Trophoblast cell (in vitro differentiated cells and primary cell): ENCODE measurements at regions not wholly inside any gene's neighbourhood (a gene's known extent, or its start where the extent isn't known, plus 50 kb on each side); places are given as distances from the start of the nearest gene placed in this dataset.

Experiments
- DNase-seq, 2 donors: peaks; one replicate each; pipeline ENCODE4 v3.0.0-alpha.2; 2016
- H2AFZ ChIP-seq: 2 replicates; pipeline ENCODE4 v1.6.1; 2013; ENCODE audit warnings: low read length, moderate library complexity, mild to moderate bottlenecking; ENCODE audit not compliant: insufficient read depth, poor library complexity
- H2AK5ac ChIP-seq: 2 replicates; pipeline ENCODE4 v1.6.1; 2013; ENCODE audit warnings: mild to moderate bottlenecking, low read length
- H2BK120ac ChIP-seq: 2 replicates; pipeline ENCODE4 v1.6.1; 2013; ENCODE audit warnings: low read length, mild to moderate bottlenecking, moderate library complexity; ENCODE audit not compliant: insufficient read depth, poor library complexity
- H2BK12ac ChIP-seq: 2 replicates; pipeline ENCODE4 v1.6.1; 2013; ENCODE audit warnings: mild to moderate bottlenecking, low read length, moderate library complexity
- H2BK5ac ChIP-seq: 2 replicates; pipeline ENCODE4 v1.6.1; 2013; ENCODE audit warnings: low read length, low read depth, moderate library complexity, mild to moderate bottlenecking; ENCODE audit not compliant: poor library complexity
- H3K14ac ChIP-seq: 2 replicates; pipeline ENCODE4 v1.6.1; 2013; ENCODE audit warnings: mild to moderate bottlenecking, low read length
- H3K18ac ChIP-seq: 2 replicates; pipeline ENCODE4 v1.6.1; 2013; ENCODE audit warnings: mild to moderate bottlenecking, low read length
- H3K23ac ChIP-seq: 2 replicates; pipeline ENCODE4 v1.6.1; 2013; ENCODE audit warnings: low read length
- H3K27ac ChIP-seq: 2 replicates; pipeline ENCODE4 v1.5.1; 2013; ENCODE audit warnings: low read depth, mild to moderate bottlenecking, inconsistent platforms, low read length, moderate library complexity
- H3K27me3 ChIP-seq: 2 replicates; pipeline ENCODE4 v1.6.1; 2013; ENCODE audit warnings: inconsistent platforms, mild to moderate bottlenecking, low read length, moderate library complexity; ENCODE audit not compliant: insufficient read depth
- H3K36me3 ChIP-seq, 2 experiments: 1 replicate in 1 of 2; 2 replicates in 1 of 2; pipeline ENCODE4 v1.6.1; 2013; ENCODE audit warnings: low read length in 2 of 2, mild to moderate bottlenecking in 2 of 2, moderate library complexity in 1 of 2; ENCODE audit not compliant: insufficient read depth in 2 of 2, control insufficient read depth in 1 of 2
- H3K4ac ChIP-seq: 2 replicates; pipeline ENCODE4 v1.6.1; 2013; ENCODE audit warnings: low read depth, mild to moderate bottlenecking, low read length, moderate library complexity
- H3K4me1 ChIP-seq, 2 experiments: 1 replicate in 1 of 2; 2 replicates in 1 of 2; pipeline ENCODE4 v1.6.1; 2013; ENCODE audit warnings: low read length in 2 of 2, mild to moderate bottlenecking in 2 of 2, moderate library complexity in 1 of 2; ENCODE audit not compliant: insufficient read depth in 2 of 2, control insufficient read depth in 1 of 2
- H3K4me2 ChIP-seq: 2 replicates; pipeline ENCODE4 v1.6.1; 2013; ENCODE audit warnings: inconsistent platforms, mild to moderate bottlenecking, low read length, moderate library complexity
- H3K4me3 ChIP-seq: 2 replicates; pipeline ENCODE4 v1.5.1; 2013; ENCODE audit warnings: mild to moderate bottlenecking, low read depth, low read length, inconsistent platforms
- H3K79me1 ChIP-seq: one replicate; pipeline ENCODE4 v1.6.1; 2013; ENCODE audit warnings: low read length
- H3K79me2 ChIP-seq: 2 replicates; pipeline ENCODE4 v1.6.1; 2013; ENCODE audit warnings: low read length, mild to moderate bottlenecking; ENCODE audit not compliant: control insufficient read depth, insufficient read depth, poor library complexity
- H3K9ac ChIP-seq: 2 replicates; pipeline ENCODE4 v1.6.1; 2013; ENCODE audit warnings: mild to moderate bottlenecking, low read length
- H3K9me3 ChIP-seq: 2 replicates; pipeline ENCODE4 v1.6.1; 2013; ENCODE audit warnings: low read depth, mild to moderate bottlenecking, control low read depth, inconsistent platforms, low read length; ENCODE audit not compliant: insufficient read depth
- H4K12ac ChIP-seq: 2 replicates; pipeline ENCODE4 v1.6.1; 2013; ENCODE audit warnings: low read depth, mild to moderate bottlenecking, low read length, moderate library complexity
- H4K8ac ChIP-seq: 2 replicates; pipeline ENCODE4 v1.6.1; 2013; ENCODE audit warnings: low read depth, mild to moderate bottlenecking, low read length, moderate library complexity
- H4K91ac ChIP-seq: one replicate; pipeline ENCODE4 v1.6.1; 2013; ENCODE audit warnings: low read depth, mild to moderate bottlenecking, low read length, moderate library complexity
- WGBS: extraction: QIAGEN DNeasy Blood & Tissue Kit; methylation state at CpG from one replicate; pipeline ENCODE4 v1.1.7; 2013; ENCODE audit warnings: missing lambda C conversion rate; ENCODE audit not compliant: insufficient read length, insufficient coverage; ENCODE audit errors: extremely low coverage; 5-methylcytosine and 5-hydroxymethylcytosine counted together

DNA sequence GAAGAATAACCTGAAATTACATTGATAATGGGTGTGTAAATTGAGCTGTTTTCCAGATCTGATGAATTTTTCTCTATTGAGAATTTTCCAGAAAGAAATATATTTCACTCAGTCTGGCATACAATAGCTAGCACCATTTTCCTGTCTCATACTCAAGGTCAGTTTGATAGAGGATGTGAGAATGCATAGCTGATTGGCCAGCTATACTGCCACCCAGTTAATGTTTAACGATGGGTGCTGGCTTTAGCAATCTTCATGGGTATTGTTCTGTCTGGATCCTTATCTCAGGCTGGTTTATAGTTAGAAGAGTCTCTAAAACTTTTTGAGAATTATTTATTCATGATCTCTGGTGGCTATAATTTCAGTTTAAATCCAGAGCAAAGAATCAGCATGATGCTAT, 147.4 kb downstream of the HDGFL1 start:
- H4K91ac ChIP-seq: no peak overlapping the region

DNA sequence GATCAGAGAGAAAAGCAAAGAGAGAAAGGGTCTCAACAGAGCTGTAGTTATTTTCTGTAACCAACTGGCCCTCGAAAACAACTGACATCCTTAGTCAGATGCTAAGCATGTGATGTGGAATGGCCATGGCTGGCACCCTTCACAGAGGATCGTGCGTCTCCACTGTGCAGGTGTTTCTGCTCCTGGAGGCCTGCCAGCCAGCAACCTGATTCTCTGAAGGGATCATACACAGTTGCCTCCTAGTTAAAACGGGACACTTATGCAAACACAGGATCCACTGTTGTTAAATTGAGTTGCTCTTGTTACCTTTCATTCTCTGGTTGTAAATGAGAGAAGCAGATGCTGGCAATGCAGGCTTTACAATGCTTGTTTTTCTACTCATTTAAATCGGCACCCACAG, 148.5 kb downstream of the HDGFL1 start:
- no peak overlapping the region for H2BK120ac ChIP-seq
- H4K91ac ChIP-seq: no peak overlapping the region
- H3K4me1 ChIP-seq: no peaks in the 10 kb centered on the region
- H2BK5ac ChIP-seq: no peak overlapping the region
- H3K9ac ChIP-seq: no peak overlapping the region
- no peak overlapping the region for H2BK12ac ChIP-seq
- H4K12ac ChIP-seq: no peak overlapping the region
- H3K18ac ChIP-seq: no peak overlapping the region
- no CpG with 5 or more reads among the region's 5 CpGs for WGBS
- no peaks in the 10 kb centered on the region for H3K79me1 ChIP-seq
- H4K8ac ChIP-seq: no peak overlapping the region
- no peak overlapping the region for H3K14ac ChIP-seq
- H3K23ac ChIP-seq: no peak overlapping the region
- H3K36me3 ChIP-seq: no peaks in the 10 kb centered on the region
- no peak overlapping the region for H2AFZ ChIP-seq
- no peak for DNase-seq
- no peak overlapping the region for H3K4me3 ChIP-seq
- no peaks in the 10 kb centered on the region for H3K79me2 ChIP-seq
- H2AK5ac ChIP-seq: no peak overlapping the region
- no peaks in the 10 kb centered on the region for H3K27me3 ChIP-seq
- H3K27ac ChIP-seq: no peak overlapping the region
- no peak overlapping the region for H3K4ac ChIP-seq
- H3K4me2 ChIP-seq: no peak overlapping the region
- no peaks in the 10 kb centered on the region for H3K9me3 ChIP-seq

More for the DNA sequence above, 147.4 kb downstream of the HDGFL1 start:
- Histone ChIP-seq H3K4ac (no peak overlapping the region), H4K12ac (no peak overlapping the region), H3K27ac (no peak overlapping the region), H3K27me3 (no peaks in the 10 kb centered on the region), H2BK12ac (no peak overlapping the region), H3K9ac (no peak overlapping the region), H4K8ac (no peak overlapping the region), H3K36me3 (no peaks in the 10 kb centered on the region), H2BK5ac (no peak overlapping the region), H3K4me2 (no peak overlapping the region), H3K23ac (no peak overlapping the region), H3K18ac (no peak overlapping the region), H3K79me2 (no peaks in the 10 kb centered on the region), H3K14ac (no peak overlapping the region), H3K4me3 (no peak overlapping the region), H3K79me1 (no peaks in the 10 kb centered on the region), H3K9me3 (no peaks in the 10 kb centered on the region), H2BK120ac (no peak overlapping the region), H3K4me1 (no peaks in the 10 kb centered on the region), H2AFZ (no peak overlapping the region), H2AK5ac (no peak overlapping the region)
- WGBS: no CpG with 5 or more reads among the region's 1 CpG
- no peak for DNase-seq

DNA sequence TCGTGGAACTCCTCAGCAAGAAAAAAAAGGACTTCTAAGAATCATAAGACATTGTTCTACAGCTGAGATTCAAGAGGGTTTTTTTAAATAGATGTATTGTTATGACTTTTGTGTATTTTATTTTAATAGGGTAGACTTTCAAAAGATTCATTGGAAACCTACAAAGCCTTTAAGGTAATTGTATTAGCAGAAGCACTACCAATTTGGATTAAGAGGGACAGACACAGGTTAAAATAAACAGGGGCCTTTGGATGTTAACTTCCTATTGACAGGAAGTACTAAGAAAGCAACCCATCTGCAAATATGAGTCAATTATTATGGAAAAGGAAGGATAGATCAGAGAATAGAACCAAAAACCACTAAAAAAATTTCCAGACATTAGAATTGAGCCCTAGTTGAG, 153.5 kb downstream of the HDGFL1 start:
- Histone ChIP-seq H2BK12ac (no peak overlapping the region), H3K9me3 (peaks cover 2% of the 10 kb centered on the region), H3K79me1 (no peaks in the 10 kb centered on the region), H3K23ac (no peak overlapping the region), H3K4me1 (no peaks in the 10 kb centered on the region), H2BK5ac (no peak overlapping the region), H3K14ac (no peak overlapping the region), H4K91ac (no peak overlapping the region), H4K8ac (no peak overlapping the region), H2BK120ac (no peak overlapping the region), H3K27ac (no peak overlapping the region), H3K18ac (no peak overlapping the region), H3K36me3 (no peaks in the 10 kb centered on the region), H3K27me3 (no peaks in the 10 kb centered on the region), H3K4ac (no peak overlapping the region), H3K4me3 (no peak overlapping the region), H3K79me2 (no peaks in the 10 kb centered on the region), H2AK5ac (no peak overlapping the region), H2AFZ (no peak overlapping the region), H3K4me2 (no peak overlapping the region), H4K12ac (no peak overlapping the region), H3K9ac (no peak overlapping the region)
- DNase-seq: no peak
- WGBS: no CpG with 5 or more reads among the region's 1 CpG

DNA sequence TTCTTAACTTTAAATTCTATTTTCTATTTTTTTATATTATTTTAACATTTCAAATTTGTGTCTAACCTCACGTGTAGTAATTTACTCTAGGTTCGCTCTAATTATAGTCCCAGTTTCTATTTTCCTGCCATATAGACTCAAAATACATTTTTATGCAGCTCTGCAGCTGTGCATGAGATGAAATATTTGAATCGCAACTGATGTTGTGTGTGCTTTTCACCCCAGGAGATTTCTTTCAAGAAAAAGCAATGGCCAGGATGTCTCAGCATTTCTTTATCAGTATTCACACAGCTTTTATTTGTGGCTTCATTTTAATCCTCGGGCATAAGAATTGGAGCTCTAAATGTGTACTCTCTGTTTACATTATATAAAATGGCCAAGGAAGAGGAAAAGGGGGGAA, 157.6 kb downstream of the HDGFL1 start:
- Histone ChIP-seq H3K27me3 (no peaks in the 10 kb centered on the region), H2BK120ac (no peak overlapping the region), H4K91ac (no peak overlapping the region), H2AK5ac (no peak overlapping the region), H3K4me2 (no peak overlapping the region), H3K18ac (no peak overlapping the region), H3K23ac (no peak overlapping the region), H4K12ac (no peak overlapping the region), H3K4ac (no peak overlapping the region), H3K9me3 (peaks cover 2% of the 10 kb centered on the region), H3K4me3 (no peak overlapping the region), H3K79me1 (no peaks in the 10 kb centered on the region), H4K8ac (no peak overlapping the region), H3K14ac (no peak overlapping the region), H2AFZ (no peak overlapping the region), H3K9ac (no peak overlapping the region), H3K79me2 (no peaks in the 10 kb centered on the region), H3K4me1 (no peaks in the 10 kb centered on the region), H3K36me3 (no peaks in the 10 kb centered on the region), H2BK12ac (no peak overlapping the region), H3K27ac (no peak overlapping the region), H2BK5ac (no peak overlapping the region)
- DNase-seq: no peak
- WGBS: no CpG with 5 or more reads among the region's 4 CpGs
